ENCODE measurements at regions not wholly inside any gene's neighbourhood (a gene's known extent, or its start where the extent isn't known, plus 50 kb on each side); places are given as distances from the start of the nearest gene placed in this dataset.

DNA sequence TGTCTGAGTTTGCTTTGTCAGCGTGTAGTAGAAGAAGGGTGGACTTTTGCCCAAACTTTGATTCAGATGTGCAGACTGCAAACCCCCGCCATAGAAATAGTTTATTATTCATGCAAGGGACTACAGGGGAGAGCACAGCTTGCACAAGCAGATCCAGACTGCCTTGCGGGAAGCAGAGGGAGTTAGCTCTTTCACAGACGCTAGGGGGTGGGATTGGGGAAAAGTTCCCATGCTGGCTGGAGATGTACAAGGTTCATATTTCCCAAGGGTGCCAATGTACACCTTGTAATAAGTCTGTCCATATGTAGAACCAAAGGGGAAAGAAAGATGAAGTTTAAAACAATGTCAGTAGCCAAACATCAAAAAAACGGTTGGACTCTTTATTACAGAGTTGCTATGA is 749.7 kb upstream of the COX7C start (continued):
- TF ChIP-seq, protein P1, sequence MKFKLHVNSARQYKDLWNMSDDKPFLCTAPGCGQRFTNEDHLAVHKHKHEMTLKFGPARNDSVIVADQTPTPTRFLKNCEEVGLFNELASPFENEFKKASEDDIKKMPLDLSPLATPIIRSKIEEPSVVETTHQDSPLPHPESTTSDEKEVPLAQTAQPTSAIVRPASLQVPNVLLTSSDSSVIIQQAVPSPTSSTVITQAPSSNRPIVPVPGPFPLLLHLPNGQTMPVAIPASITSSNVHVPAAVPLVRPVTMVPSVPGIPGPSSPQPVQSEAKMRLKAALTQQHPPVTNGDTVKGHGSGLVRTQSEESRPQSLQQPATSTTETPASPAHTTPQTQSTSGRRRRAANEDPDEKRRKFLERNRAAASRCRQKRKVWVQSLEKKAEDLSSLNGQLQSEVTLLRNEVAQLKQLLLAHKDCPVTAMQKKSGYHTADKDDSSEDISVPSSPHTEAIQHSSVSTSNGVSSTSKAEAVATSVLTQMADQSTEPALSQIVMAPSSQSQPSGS (IDR thresholded peaks at IDR 0.05; ENCODE audit: low read length): no peak
- no peak for TF ChIP-seq MAFK (IDR thresholded peaks at IDR 0.05; ENCODE audit: low read depth, low read length)
- TF ChIP-seq, protein P2, sequence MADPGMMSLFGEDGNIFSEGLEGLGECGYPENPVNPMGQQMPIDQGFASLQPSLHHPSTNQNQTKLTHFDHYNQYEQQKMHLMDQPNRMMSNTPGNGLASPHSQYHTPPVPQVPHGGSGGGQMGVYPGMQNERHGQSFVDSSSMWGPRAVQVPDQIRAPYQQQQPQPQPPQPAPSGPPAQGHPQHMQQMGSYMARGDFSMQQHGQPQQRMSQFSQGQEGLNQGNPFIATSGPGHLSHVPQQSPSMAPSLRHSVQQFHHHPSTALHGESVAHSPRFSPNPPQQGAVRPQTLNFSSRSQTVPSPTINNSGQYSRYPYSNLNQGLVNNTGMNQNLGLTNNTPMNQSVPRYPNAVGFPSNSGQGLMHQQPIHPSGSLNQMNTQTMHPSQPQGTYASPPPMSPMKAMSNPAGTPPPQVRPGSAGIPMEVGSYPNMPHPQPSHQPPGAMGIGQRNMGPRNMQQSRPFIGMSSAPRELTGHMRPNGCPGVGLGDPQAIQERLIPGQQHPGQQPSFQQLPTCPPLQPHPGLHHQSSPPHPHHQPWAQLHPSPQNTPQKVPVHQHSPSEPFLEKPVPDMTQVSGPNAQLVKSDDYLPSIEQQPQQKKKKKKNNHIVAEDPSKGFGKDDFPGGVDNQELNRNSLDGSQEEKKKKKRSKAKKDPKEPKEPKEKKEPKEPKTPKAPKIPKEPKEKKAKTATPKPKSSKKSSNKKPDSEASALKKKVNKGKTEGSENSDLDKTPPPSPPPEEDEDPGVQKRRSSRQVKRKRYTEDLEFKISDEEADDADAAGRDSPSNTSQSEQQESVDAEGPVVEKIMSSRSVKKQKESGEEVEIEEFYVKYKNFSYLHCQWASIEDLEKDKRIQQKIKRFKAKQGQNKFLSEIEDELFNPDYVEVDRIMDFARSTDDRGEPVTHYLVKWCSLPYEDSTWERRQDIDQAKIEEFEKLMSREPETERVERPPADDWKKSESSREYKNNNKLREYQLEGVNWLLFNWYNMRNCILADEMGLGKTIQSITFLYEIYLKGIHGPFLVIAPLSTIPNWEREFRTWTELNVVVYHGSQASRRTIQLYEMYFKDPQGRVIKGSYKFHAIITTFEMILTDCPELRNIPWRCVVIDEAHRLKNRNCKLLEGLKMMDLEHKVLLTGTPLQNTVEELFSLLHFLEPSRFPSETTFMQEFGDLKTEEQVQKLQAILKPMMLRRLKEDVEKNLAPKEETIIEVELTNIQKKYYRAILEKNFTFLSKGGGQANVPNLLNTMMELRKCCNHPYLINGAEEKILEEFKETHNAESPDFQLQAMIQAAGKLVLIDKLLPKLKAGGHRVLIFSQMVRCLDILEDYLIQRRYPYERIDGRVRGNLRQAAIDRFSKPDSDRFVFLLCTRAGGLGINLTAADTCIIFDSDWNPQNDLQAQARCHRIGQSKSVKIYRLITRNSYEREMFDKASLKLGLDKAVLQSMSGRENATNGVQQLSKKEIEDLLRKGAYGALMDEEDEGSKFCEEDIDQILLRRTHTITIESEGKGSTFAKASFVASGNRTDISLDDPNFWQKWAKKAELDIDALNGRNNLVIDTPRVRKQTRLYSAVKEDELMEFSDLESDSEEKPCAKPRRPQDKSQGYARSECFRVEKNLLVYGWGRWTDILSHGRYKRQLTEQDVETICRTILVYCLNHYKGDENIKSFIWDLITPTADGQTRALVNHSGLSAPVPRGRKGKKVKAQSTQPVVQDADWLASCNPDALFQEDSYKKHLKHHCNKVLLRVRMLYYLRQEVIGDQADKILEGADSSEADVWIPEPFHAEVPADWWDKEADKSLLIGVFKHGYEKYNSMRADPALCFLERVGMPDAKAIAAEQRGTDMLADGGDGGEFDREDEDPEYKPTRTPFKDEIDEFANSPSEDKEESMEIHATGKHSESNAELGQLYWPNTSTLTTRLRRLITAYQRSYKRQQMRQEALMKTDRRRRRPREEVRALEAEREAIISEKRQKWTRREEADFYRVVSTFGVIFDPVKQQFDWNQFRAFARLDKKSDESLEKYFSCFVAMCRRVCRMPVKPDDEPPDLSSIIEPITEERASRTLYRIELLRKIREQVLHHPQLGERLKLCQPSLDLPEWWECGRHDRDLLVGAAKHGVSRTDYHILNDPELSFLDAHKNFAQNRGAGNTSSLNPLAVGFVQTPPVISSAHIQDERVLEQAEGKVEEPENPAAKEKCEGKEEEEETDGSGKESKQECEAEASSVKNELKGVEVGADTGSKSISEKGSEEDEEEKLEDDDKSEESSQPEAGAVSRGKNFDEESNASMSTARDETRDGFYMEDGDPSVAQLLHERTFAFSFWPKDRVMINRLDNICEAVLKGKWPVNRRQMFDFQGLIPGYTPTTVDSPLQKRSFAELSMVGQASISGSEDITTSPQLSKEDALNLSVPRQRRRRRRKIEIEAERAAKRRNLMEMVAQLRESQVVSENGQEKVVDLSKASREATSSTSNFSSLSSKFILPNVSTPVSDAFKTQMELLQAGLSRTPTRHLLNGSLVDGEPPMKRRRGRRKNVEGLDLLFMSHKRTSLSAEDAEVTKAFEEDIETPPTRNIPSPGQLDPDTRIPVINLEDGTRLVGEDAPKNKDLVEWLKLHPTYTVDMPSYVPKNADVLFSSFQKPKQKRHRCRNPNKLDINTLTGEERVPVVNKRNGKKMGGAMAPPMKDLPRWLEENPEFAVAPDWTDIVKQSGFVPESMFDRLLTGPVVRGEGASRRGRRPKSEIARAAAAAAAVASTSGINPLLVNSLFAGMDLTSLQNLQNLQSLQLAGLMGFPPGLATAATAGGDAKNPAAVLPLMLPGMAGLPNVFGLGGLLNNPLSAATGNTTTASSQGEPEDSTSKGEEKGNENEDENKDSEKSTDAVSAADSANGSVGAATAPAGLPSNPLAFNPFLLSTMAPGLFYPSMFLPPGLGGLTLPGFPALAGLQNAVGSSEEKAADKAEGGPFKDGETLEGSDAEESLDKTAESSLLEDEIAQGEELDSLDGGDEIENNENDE (IDR thresholded peaks at IDR 0.05; ENCODE audit: insufficient replicate concordance, low read length): no peak
- TF ChIP-seq BCL11A (IDR thresholded peaks at IDR 0.05; ENCODE audit: low read depth in 2 of 2, low read length in 2 of 2): no peak

Data from H1 (cell line).